HG03575 (cell line): ENCODE measurements at regions not wholly inside any gene's neighbourhood (a gene's known extent, or its start where the extent isn't known, plus 50 kb on each side); places are given as distances from the start of the nearest gene placed in this dataset.
"Not testable (repeated sequence)": the region's sequence is repeated elsewhere in the genome, so short reads cannot be mapped to it uniquely, and the experiment has no call there.

ENCODE experiments used
- ATAC-seq: cut with Tn5 transposase; IDR thresholded peaks from one replicate; pipeline ENCODE4 v1.9.1; 2021; ENCODE audit not compliant: unreplicated experiment, insufficient number of reproducible peaks, low FRiP score; ENCODE audit errors: extremely low read depth

GRCh38 chr16:85508993-85509392 is 104.1 kb upstream of the GSE1 start:
- no peak for ATAC-seq

- no peak for ATAC-seq
These were observed 103.0 kb upstream of the GSE1 start for GRCh38 chr16:85510041-85510659.

- ATAC-seq: no peak
These were observed 100.9 kb upstream of the GSE1 start for GRCh38 chr16:85511938-85512807.

GRCh38 chr16:85512808-85513115 is 100.4 kb upstream of the GSE1 start:
- no peak for ATAC-seq

- no peak for ATAC-seq
These were observed 99.9 kb upstream of the GSE1 start for GRCh38 chr16:85513180-85513579.

GRCh38 chr16:85513649-85514048 is 99.5 kb upstream of the GSE1 start:
- no peak for ATAC-seq

GRCh38 chr16:85514295-85514597 is 98.9 kb upstream of the GSE1 start:
- no peak for ATAC-seq

GRCh38 chr16:85514598-85515318 is 98.4 kb upstream of the GSE1 start:
- ATAC-seq: no peak

GRCh38 chr16:85515319-85515745 is 97.8 kb upstream of the GSE1 start:
- no peak for ATAC-seq

GRCh38 chr16:85515830-85516397 is 97.2 kb upstream of the GSE1 start:
- ATAC-seq: no peak

- ATAC-seq: no peak
These were observed 96.0 kb upstream of the GSE1 start for GRCh38 chr16:85517154-85517553.

GRCh38 chr16:85517563-85518179 is 95.5 kb upstream of the GSE1 start:
- ATAC-seq: no peak

- ATAC-seq: no peak
These were observed 94.6 kb upstream of the GSE1 start for GRCh38 chr16:85518398-85519049.

- ATAC-seq: not testable (repeated sequence)
These were observed 94.1 kb upstream of the GSE1 start for GRCh38 chr16:85519050-85519440.

GRCh38 chr16:85519540-85520231 is 93.4 kb upstream of the GSE1 start:
- ATAC-seq: no peak

GRCh38 chr16:85520853-85521521 is 92.1 kb upstream of the GSE1 start:
- ATAC-seq: no peak

GRCh38 chr16:85521552-85522307 is 91.4 kb upstream of the GSE1 start:
- ATAC-seq: no peak
